PFSK-1 (cell line): ENCODE measurements at regions not wholly inside any gene's neighbourhood (a gene's known extent, or its start where the extent isn't known, plus 50 kb on each side); places are given as distances from the start of the nearest gene placed in this dataset.

ENCODE experiments used
- FOXP2 ChIP-seq: optimal IDR thresholded peaks from 2 replicates; pipeline ENCODE3; 2011; ENCODE audit warnings: borderline replicate concordance, control low read depth, inconsistent platforms; ENCODE audit not compliant: insufficient read depth; ENCODE audit errors: extremely low read length, extremely low read depth
- POLR2AphosphoS5 ChIP-seq: IDR thresholded peaks from 2 replicates; pipeline ENCODE4 v1.6.1; 2012; ENCODE audit warnings: low read depth, mild to moderate bottlenecking, control low read depth, low read length, moderate library complexity
- SIN3A ChIP-seq: IDR thresholded peaks from 2 replicates; pipeline ENCODE4 v1.6.1; 2012; ENCODE audit warnings: mild to moderate bottlenecking, low read length, moderate library complexity, borderline replicate concordance; ENCODE audit not compliant: insufficient read depth
- TAF1 ChIP-seq: IDR thresholded peaks from 2 replicates; pipeline ENCODE4 v1.6.1; 2012; ENCODE audit warnings: low read length, control low read depth, borderline replicate concordance; ENCODE audit not compliant: insufficient read depth

- no peak for TF ChIP-seq POLR2AphosphoS5
- TF ChIP-seq SIN3A, result no peak
- TF ChIP-seq FOXP2, result no peak
- no peak for TF ChIP-seq TAF1
Measured at GRCh38 chr4:179709961-179710624, 2267.9 kb upstream of the AGA start.
